ENCODE measurements at regions not wholly inside any gene's neighbourhood (a gene's known extent, or its start where the extent isn't known, plus 50 kb on each side); places are given as distances from the start of the nearest gene placed in this dataset.

DNA sequence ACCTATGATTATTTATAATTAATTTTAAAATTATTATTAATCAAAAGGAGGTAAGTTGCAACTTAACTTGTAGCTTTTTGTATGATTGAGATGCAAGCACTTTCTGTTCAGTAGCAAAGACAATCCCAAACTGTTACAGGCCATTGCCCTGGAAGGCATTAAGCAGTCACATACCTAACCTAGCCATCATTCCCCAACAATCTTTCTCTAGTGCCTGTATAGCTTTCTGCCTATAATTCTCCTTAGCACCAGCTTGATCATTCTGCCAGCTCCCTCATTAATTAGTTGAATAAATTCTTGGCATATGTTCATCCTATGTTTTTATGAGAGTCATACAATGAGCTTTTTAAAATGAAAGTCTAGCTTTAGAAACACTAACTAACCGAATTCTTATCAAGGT, 178.9 kb upstream of the TMEM106B start:
- Histone ChIP-seq H2AFZ (replicated peaks; ENCODE audit: low read length, poor library complexity) (peak overlapping the region; percentile 70), H3K4ac (ENCODE audit: low read depth, low read length) (peak overlapping the region; percentile 72), H3K4me1 (ENCODE audit: control insufficient read depth, insufficient read depth, low read length) (0 out of 2 replicates have a peak, but pooled peaks cover 3% of the 10 kb centered on the region), H3K18ac (ENCODE audit: low read depth, low read length) (no peak overlapping the region), H4K20me1 (ENCODE audit: insufficient read depth, low read length) (no peaks in the 10 kb centered on the region), H4K91ac (ENCODE audit: insufficient read depth, low read depth, low read length) (peak overlapping the region; percentile 53), H3K36me3 (ENCODE audit: control insufficient read depth, insufficient read depth, low read length) (no peaks in the 10 kb centered on the region), H2BK120ac (ENCODE audit: low read depth, low read length) (peak overlapping the region; percentile 92), H3K27ac (ENCODE audit: insufficient read depth, low read length) (no peak overlapping the region; the same call in 1 of the 2 replicates), H3K4me2 (ENCODE audit: low read depth, low read length) (no peak overlapping the region), H3K4me3 (ENCODE audit: insufficient read depth, low read depth, low read length) (no peak overlapping the region), H4K5ac (ENCODE audit: low read depth, low read length) (no peak overlapping the region; the same call in 1 of the 2 replicates), H4K8ac (ENCODE audit: low read depth in 2 of 2, low read length in 2 of 2) (peak overlapping the region; percentile 15 to 88; a peak in 3 of 4 replicates), H2AK5ac (ENCODE audit: low read depth, low read length) (peak overlapping the region; percentile 51; the same call in 1 of the 2 replicates), H3K9ac (ENCODE audit: low read depth, low read length) (no peak overlapping the region), H3K14ac (replicated peaks; ENCODE audit: low read depth, low read length) (peak overlapping the region; percentile 90), H2BK15ac (ENCODE audit: low read depth, low read length) (peak overlapping the region; percentile 89), H2AK9ac (replicated peaks; ENCODE audit: low read depth, low read length, poor library complexity) (no peak overlapping the region), H3K9me1 (ENCODE audit: insufficient read depth, low read length) (peaks cover 3% of the 10 kb centered on the region; the same call in 1 of the 2 replicates), H3K56ac (ENCODE audit: extremely low read depth, insufficient read depth, low read length) (peak overlapping the region; percentile 63), H3K9me3 (ENCODE audit: control insufficient read depth, insufficient read depth, low read length) (no peaks in the 10 kb centered on the region), H2BK20ac (ENCODE audit: low read depth, low read length) (peak overlapping the region; percentile 94), H3K79me1 (ENCODE audit: low read depth in 1 of 2, low read length in 2 of 2) (no peaks in the 10 kb centered on the region), H3K27me3 (ENCODE audit: control insufficient read depth, insufficient read depth, low read length) (no peaks in the 10 kb centered on the region), H2BK5ac (ENCODE audit: low read depth, low read length, poor library complexity, severe bottlenecking) (peak overlapping the region; percentile 72), H3K23ac (ENCODE audit: low read depth, low read length) (peak overlapping the region; percentile 90)
- ChIA-PET CTCF (no interaction called here), POLR2A (ENCODE audit: unreplicated experiment) (no interaction called here)
- intact Hi-C loops (cut with micrococcal nuclease) (loop anchor here (10.0 kb wide), 1 partner anchor 73 kb away; no protein-coding TSS in a partner anchor), in situ Hi-C loops (cut with MboI; ENCODE audit: low sequenced_read_pairs) (no loop called here), dilution Hi-C loops (cut with HindIII; ENCODE audit: low sequenced_read_pairs, unreplicated experiment) (no loop called here)
- BruUV-seq (replicated peaks): no TSS peak
- WGBS, 2 experiments (ENCODE audit: extremely low coverage in 2 of 2, insufficient read length in 1 of 2): no CpG with 5 or more reads among the region's 1 CpG
- TF ChIP-seq RCOR1 (IDR thresholded peaks at IDR 0.05; ENCODE audit: insufficient replicate concordance, low read length) (no peak), NFE2L2 (IDR thresholded peaks at IDR 0.05; ENCODE audit: low read depth, low read length) (no peak), CTCF (conservative IDR thresholded peaks at IDR 0.05; ENCODE audit: low read depth, low read length) (no peak), MXI1 (IDR thresholded peaks at IDR 0.05; ENCODE audit: borderline replicate concordance, low read depth, low read length) (no peak), RAD21 (IDR thresholded peaks at IDR 0.05; ENCODE audit: low read length) (no peak), RFX5 (IDR thresholded peaks at IDR 0.05; ENCODE audit: low read depth, low read length) (no peak), CEBPB (IDR thresholded peaks at IDR 0.05; ENCODE audit: low read depth, low read length) (no peak), CHD1 (IDR thresholded peaks at IDR 0.05; ENCODE audit: low read depth, low read length) (no peak), POLR2A (IDR thresholded peaks at IDR 0.05; ENCODE audit: low read depth, low read length) (no peak), BHLHE40 (IDR thresholded peaks at IDR 0.05; ENCODE audit: low read depth, low read length) (no peak), USF2 (IDR thresholded peaks at IDR 0.05; ENCODE audit: low read depth, low read length) (no peak), ELK1 (IDR thresholded peaks at IDR 0.05; ENCODE audit: borderline replicate concordance, low read depth, low read length) (no peak), MAZ (IDR thresholded peaks at IDR 0.05; ENCODE audit: borderline replicate concordance, low read depth, low read length) (no peak), FOS (IDR thresholded peaks at IDR 0.05; ENCODE audit: low read depth, low read length) (no peak), MAFK (IDR thresholded peaks at IDR 0.05; ENCODE audit: low read depth, low read length) (no peak), SMC3 (IDR thresholded peaks at IDR 0.05; ENCODE audit: low read depth, low read length) (no peak)
- ATAC-seq (ENCODE audit: low read depth) (peak; percentile 55), DNase-seq (peak; percentile 12)
